Psoas muscle (tissue), 7 donors: ENCODE measurements at regions not wholly inside any gene's neighbourhood (a gene's known extent, or its start where the extent isn't known, plus 50 kb on each side); places are given as distances from the start of the nearest gene placed in this dataset.

Source experiments
- ATAC-seq, 4 donors: fragments of 200-7000 bp; cut with Tn5 transposase; one replicate each; pipeline ENCODE4 v1.9.1; 2020; ENCODE audit warnings: moderate library complexity in 3 of 4, mild to moderate bottlenecking in 2 of 4
- DNase-seq, 2 donors: peaks; one replicate each; pipeline ENCODE4 v3.0.0-alpha.2; 2020
- H3K27ac ChIP-seq: fragments of 200-600 bp; one replicate; pipeline ENCODE4 v1.8.0; 2022
- H3K27me3 ChIP-seq, 3 donors: fragments of 200-600 bp in 1 of 3; one replicate each; pipeline versions ENCODE4 v1.6.1 to v1.8.0; 2013 to 2022; ENCODE audit warnings: low read length in 2 of 3, mild to moderate bottlenecking in 2 of 3, moderate library complexity in 1 of 3; ENCODE audit not compliant: insufficient read depth in 3 of 3
- H3K36me3 ChIP-seq, 2 donors: fragments of 200-600 bp in 1 of 2; one replicate each; pipeline versions ENCODE4 v1.6.1 to v1.8.0; 2013 to 2022; ENCODE audit warnings: low read depth in 1 of 2, mild to moderate bottlenecking in 1 of 2, moderate library complexity in 1 of 2; ENCODE audit not compliant: insufficient read depth in 1 of 2
- H3K4me1 ChIP-seq: fragments of 200-600 bp; one replicate; pipeline ENCODE4 v1.8.0; 2022
- H3K4me3 ChIP-seq: fragments of 200-600 bp; one replicate; pipeline ENCODE4 v1.8.0; 2022; ENCODE audit warnings: mild to moderate bottlenecking
- H3K9me3 ChIP-seq: fragments of 200-600 bp; one replicate; pipeline ENCODE4 v1.8.0; 2022
- CTCF ChIP-seq: fragments of 200-600 bp; IDR thresholded peaks from one replicate; pipeline ENCODE4 v1.8.0; 2022; ENCODE audit warnings: antibody characterized with exemption
- WGBS, 3 donors: extraction: QIAGEN DNeasy Blood & Tissue Kit; methylation state at CpG; one replicate each; pipeline versions ENCODE4 v1.1.6 to v1.1.7; 2013; 5-methylcytosine and 5-hydroxymethylcytosine counted together
- intact Hi-C, 2 donors: fragments of 100-400 bp; cut with DNase I; formaldehyde crosslinking; loops; one replicate each; pipeline versions ENCODE4 v1.11.0 to v1.14.2; 2022
- donor health status: healthy with polysubstance abuse.
- donor health status: DM: no; HTN: no; CAD: no; lungs with moderate emphysema.
- donor health status: Bipolar disorder and iron deficiency.
- donor health status: healthy.
- donor health status: DM: yes; HTN: yes; CAD: no.
- donor health status: DM: no; HTN: no; CAD: no.
- donor health status: DM: yes; HTN: yes; CAD: no.

GRCh38 chr2:65620524-65620923, 188.1 kb upstream of the SPRED2 start:
- no peaks in the 10 kb centered on the region for H3K27me3 ChIP-seq
- DNase-seq (no peak), ATAC-seq (no peak)
- H3K4me3 ChIP-seq: no peak overlapping the region
- TF ChIP-seq CTCF: no peak
- H3K9me3 ChIP-seq: no peaks in the 10 kb centered on the region
- H3K4me1 ChIP-seq: no peaks in the 10 kb centered on the region
- intact Hi-C loops: no loop called here
- no peaks in the 10 kb centered on the region for H3K36me3 ChIP-seq
- H3K27ac ChIP-seq: no peak overlapping the region
- 82 to 100% (median 88%) methylated on average over 1 of the region's 1 CpG for WGBS, 3 donors

- no peaks in the 10 kb centered on the region for H3K4me1 ChIP-seq
- TF ChIP-seq CTCF: no peak
- H3K4me3 ChIP-seq: no peak overlapping the region
- H3K27me3 ChIP-seq: no peaks in the 10 kb centered on the region
- H3K27ac ChIP-seq: no peak overlapping the region
- H3K9me3 ChIP-seq: no peaks in the 10 kb centered on the region
- DNase-seq (no peak), ATAC-seq (no peak)
- 79 to 89% (median 82%) methylated on average over 2 of the region's 2 CpGs for WGBS, 3 donors
- intact Hi-C loops: no loop called here
- H3K36me3 ChIP-seq: no peaks in the 10 kb centered on the region
Measured at GRCh38 chr2:65620026-65620425, 187.6 kb upstream of the SPRED2 start.

GRCh38 chr2:65615602-65616001, 183.2 kb upstream of the SPRED2 start:
- WGBS, 3 donors: 88 to 91% (median 90%) methylated on average over 2 of the region's 2 CpGs
- no peak for TF ChIP-seq CTCF
- intact Hi-C loops: no loop called here

GRCh38 chr2:65613968-65614555, 181.7 kb upstream of the SPRED2 start:
- no peak overlapping the region for H3K27ac ChIP-seq
- 90 to 95% (median 92%) methylated on average over 3 of the region's 3 CpGs for WGBS, 3 donors

More at GRCh38 chr2:65615602-65616001, 183.2 kb upstream of the SPRED2 start:
- H3K4me1 ChIP-seq: no peaks in the 10 kb centered on the region
- no peak overlapping the region for H3K4me3 ChIP-seq
- H3K27ac ChIP-seq: no peak overlapping the region
- H3K27me3 ChIP-seq: peaks cover 0 to 3% (median 0%) of the 10 kb centered on the region in 3 donors
- ATAC-seq: no peak
- H3K36me3 ChIP-seq: no peaks in the 10 kb centered on the region
- no peak for DNase-seq
- no peaks in the 10 kb centered on the region for H3K9me3 ChIP-seq

More at GRCh38 chr2:65613968-65614555, 181.7 kb upstream of the SPRED2 start:
- no peaks in the 10 kb centered on the region for H3K36me3 ChIP-seq
- no peak for DNase-seq
- H3K4me1 ChIP-seq: no peaks in the 10 kb centered on the region
- ATAC-seq: no peak
- TF ChIP-seq CTCF: no peak
- intact Hi-C loops: no loop called here
- no peaks in the 10 kb centered on the region for H3K9me3 ChIP-seq
- H3K27me3 ChIP-seq: peaks cover 0 to 3% (median 0%) of the 10 kb centered on the region in 3 donors
- no peak overlapping the region for H3K4me3 ChIP-seq
